BJ (cell line): ENCODE measurements at regions not wholly inside any gene's neighbourhood (a gene's known extent, or its start where the extent isn't known, plus 50 kb on each side); places are given as distances from the start of the nearest gene placed in this dataset.

Source experiments
- CTCF ChIA-PET: fragments of 350-600 bp; formaldehyde crosslinking; extraction: SDS; loops from one replicate; lab custom pipeline; 2021; ENCODE audit warnings: antibody characterized with exemption, inconsistent platforms; lab: Yijun Ruan, JAX
- POLR2A ChIA-PET: fragments of 300-600 bp; sonication (Branson Sonifier 250); formaldehyde crosslinking; extraction: SDS; loops from one replicate; lab custom pipeline; 2021; ENCODE audit warnings: antibody characterized with exemption; lab: Charles Lee
- DNase-seq: peaks from one replicate; pipeline ENCODE4 v3.0.0-alpha.2; 2011; ENCODE audit warnings: low read depth
- H3K27me3 ChIP-seq: 2 replicates; pipeline ENCODE4 v1.6.0; 2011; ENCODE audit warnings: low read length; ENCODE audit not compliant: control insufficient read depth, insufficient read depth
- H3K36me3 ChIP-seq: 2 replicates; pipeline ENCODE4 v1.5.1; 2011; ENCODE audit warnings: low read length; ENCODE audit not compliant: control insufficient read depth, insufficient read depth
- H3K4me3 ChIP-seq: 2 replicates; pipeline ENCODE4 v1.5.1; 2011; ENCODE audit warnings: low read depth, mild to moderate bottlenecking, control low read depth, low read length
- TF ChIP-seq, protein P1 (sequence below): IDR thresholded peaks from 2 replicates; pipeline ENCODE4 v1.5.1; 2011; ENCODE audit warnings: low read depth, mild to moderate bottlenecking, control low read depth, inconsistent platforms, low read length, moderate library complexity; ENCODE audit not compliant: insufficient read depth

DNA sequence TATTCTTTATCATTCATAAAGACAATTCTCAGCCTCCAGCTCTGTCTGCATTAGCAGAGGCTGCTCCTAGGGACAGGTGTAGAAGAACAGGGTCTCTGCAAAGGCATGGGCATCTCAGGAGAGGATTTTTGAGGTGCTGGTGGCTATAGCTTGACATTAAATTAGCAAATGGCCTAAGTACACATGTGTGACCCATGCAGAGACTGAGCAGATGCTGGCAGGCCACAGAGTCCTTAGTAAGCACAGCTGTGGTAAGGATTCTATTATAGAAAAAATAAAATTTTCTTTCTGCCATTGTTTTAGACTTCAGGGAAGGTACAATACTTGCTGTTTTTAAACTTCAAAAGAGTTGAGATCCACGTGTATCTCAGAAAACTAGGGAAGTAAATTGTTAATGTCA, 177.5 kb upstream of the DUSP10 start:
- no peaks in the 10 kb centered on the region for H3K36me3 ChIP-seq
- ChIA-PET POLR2A (no interaction called here), CTCF (interaction anchor here (1.0 to 1.1 kb wide), 2 partner anchors 12 to 536 kb away, joined by 4 read pairs; no protein-coding TSS in a partner anchor)
- H3K4me3 ChIP-seq = no peak overlapping the region
- no peaks in the 10 kb centered on the region for H3K27me3 ChIP-seq
- TF ChIP-seq, protein P1, sequence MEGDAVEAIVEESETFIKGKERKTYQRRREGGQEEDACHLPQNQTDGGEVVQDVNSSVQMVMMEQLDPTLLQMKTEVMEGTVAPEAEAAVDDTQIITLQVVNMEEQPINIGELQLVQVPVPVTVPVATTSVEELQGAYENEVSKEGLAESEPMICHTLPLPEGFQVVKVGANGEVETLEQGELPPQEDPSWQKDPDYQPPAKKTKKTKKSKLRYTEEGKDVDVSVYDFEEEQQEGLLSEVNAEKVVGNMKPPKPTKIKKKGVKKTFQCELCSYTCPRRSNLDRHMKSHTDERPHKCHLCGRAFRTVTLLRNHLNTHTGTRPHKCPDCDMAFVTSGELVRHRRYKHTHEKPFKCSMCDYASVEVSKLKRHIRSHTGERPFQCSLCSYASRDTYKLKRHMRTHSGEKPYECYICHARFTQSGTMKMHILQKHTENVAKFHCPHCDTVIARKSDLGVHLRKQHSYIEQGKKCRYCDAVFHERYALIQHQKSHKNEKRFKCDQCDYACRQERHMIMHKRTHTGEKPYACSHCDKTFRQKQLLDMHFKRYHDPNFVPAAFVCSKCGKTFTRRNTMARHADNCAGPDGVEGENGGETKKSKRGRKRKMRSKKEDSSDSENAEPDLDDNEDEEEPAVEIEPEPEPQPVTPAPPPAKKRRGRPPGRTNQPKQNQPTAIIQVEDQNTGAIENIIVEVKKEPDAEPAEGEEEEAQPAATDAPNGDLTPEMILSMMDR = no peak
- DNase-seq = no peak

DNA sequence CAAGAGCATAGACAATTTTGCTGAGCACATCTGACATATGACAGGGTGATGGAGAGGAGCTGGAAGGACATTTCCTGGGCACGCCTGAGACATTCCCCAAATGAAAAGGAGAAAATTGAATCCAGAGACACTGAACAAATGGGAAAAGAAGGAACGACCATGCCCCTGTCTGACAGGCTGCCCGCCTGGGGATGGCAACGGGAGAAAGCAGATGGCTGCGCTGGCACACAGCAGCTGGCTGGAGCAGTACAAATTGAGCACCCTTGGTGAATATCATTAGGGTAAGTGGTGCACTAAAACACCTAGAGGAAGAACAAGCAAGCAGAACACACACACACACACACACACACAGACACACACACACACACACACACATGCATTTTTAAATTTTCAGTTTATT, 174.3 kb upstream of the DUSP10 start:
- ChIA-PET POLR2A (no interaction called here), CTCF (no interaction called here)
- no peaks in the 10 kb centered on the region for H3K27me3 ChIP-seq
- H3K4me3 ChIP-seq = no peak overlapping the region
- DNase-seq = no peak
- no peaks in the 10 kb centered on the region for H3K36me3 ChIP-seq
- TF ChIP-seq, protein P1 = no peak

DNA sequence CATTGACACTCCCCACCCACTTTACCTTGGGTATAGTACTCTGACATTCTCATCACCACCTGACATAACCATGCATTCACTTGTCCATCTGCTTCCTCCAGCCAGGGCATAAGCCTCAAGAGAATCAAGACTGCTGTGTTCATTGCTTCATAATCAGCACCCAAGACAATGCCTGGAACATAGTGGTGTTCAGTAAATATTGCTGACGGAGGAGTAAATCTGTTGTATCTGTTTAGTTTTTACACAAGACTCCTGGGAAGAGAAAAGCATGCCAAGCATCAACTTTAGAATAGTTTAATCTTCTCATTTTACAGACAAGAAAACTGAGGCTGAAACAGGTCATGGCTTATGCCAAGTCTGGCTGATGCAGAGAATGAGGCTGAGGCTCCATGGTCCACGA, 173.9 kb upstream of the DUSP10 start:
- no peaks in the 10 kb centered on the region for H3K27me3 ChIP-seq
- no peaks in the 10 kb centered on the region for H3K36me3 ChIP-seq
- TF ChIP-seq, protein P1 = no peak
- DNase-seq = no peak
- ChIA-PET CTCF (no interaction called here), POLR2A (no interaction called here)
- H3K4me3 ChIP-seq = no peak overlapping the region

DNA sequence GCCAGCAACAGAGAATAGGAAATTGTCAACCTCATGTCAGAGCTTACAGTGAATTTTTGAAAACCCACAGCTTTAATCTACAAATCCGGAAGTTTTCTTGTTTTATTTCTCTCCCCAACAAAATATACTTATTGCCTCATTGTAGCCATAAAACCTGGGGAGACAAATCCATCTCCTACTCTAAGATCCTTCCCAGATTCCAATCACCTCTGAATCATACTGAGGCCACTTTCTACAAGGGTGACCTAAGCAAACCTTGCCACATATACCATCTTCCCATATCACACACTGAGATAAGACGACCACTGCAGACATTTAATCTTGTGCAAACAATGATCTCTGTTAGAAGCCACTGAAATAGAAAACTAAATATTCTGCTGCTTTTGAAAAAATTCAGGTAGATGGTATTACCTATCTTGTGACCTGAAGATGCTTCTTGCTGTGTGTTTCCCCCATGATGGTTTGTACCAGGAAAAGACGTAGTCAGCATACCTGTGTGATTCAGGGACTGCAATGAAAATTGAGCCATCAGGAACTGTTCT, 171.5 kb upstream of the DUSP10 start:
- POLR2A ChIA-PET = no interaction called here

DNA sequence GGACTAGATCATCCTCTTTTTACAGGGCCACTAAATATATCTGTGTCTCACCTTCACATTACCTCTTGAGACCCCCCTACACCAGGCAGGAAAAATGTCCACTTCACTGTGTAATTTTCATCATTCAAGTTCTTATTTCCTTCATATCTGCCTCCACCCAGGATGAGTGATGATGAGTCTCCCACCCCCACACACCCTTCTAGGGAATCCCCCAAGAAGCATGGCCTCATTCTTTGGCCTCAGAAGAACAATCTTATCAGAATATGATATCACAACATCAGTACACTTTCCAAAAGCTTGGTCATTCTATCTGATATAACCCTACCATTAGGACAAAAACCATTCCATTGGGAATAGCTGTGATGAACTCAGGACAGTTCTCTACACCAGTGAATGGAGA, 170.3 kb upstream of the DUSP10 start:
- ChIA-PET POLR2A (no interaction called here), CTCF (no interaction called here)
- Histone ChIP-seq H3K36me3 (no peaks in the 10 kb centered on the region), H3K4me3 (no peak overlapping the region), H3K27me3 (no peaks in the 10 kb centered on the region)
- TF ChIP-seq, protein P1 = no peak
- DNase-seq = no peak

More for the DNA sequence above, 171.5 kb upstream of the DUSP10 start:
- H3K27me3 ChIP-seq = no peaks in the 10 kb centered on the region
- H3K36me3 ChIP-seq = no peaks in the 10 kb centered on the region
- TF ChIP-seq, protein P1 = no peak
- no peak for DNase-seq
- CTCF ChIA-PET = no interaction called here
- no peak overlapping the region for H3K4me3 ChIP-seq
